CMK (cell line): ENCODE measurements at regions not wholly inside any gene's neighbourhood (a gene's known extent, or its start where the extent isn't known, plus 50 kb on each side); places are given as distances from the start of the nearest gene placed in this dataset.
"Not testable (repeated sequence)": the region's sequence is repeated elsewhere in the genome, so short reads cannot be mapped to it uniquely, and the experiment has no call there.

Experiments
- DNase-seq: peaks from one replicate; pipeline ENCODE4 v3.0.0-alpha.2; 2010; ENCODE audit warnings: low read depth

DNA sequence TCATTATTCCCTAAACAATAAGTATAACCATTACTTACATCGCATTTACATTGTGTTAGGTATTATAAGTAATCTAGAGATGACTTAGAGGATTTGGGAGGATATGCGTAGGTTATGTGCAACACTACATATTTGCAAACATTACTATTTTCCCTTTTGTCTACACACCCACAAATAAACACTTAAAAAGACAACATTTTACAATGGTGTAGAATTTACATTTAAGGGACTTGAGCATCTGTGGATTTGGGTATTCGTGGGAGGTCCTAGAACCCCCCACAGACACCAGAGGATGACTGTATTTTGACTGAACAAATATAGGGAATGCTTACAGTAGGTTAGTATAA, 220.2 kb upstream of the MYO3A start:
- DNase-seq: no peak

DNA sequence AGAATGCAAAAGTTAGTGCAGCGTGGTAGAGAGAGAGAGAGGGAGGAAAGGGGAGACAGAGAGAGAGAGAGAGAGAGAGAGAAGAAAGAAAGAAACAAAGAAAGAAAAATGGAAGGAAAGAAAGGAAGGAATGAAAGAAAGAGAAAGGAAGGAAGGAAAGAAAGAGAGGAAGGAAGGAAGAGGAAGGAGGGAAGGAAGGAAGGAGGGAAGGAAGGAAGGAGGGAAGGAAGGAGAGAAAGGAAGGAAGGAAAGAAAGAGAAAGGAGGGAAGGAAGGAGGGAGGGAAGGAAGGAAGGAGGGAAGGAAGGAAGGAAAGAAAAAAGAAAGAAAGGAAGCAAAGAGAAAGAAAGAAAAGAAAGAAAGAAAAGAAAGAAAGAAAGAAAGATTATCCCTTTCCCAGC, 209.8 kb upstream of the MYO3A start:
- DNase-seq: no peak

DNA sequence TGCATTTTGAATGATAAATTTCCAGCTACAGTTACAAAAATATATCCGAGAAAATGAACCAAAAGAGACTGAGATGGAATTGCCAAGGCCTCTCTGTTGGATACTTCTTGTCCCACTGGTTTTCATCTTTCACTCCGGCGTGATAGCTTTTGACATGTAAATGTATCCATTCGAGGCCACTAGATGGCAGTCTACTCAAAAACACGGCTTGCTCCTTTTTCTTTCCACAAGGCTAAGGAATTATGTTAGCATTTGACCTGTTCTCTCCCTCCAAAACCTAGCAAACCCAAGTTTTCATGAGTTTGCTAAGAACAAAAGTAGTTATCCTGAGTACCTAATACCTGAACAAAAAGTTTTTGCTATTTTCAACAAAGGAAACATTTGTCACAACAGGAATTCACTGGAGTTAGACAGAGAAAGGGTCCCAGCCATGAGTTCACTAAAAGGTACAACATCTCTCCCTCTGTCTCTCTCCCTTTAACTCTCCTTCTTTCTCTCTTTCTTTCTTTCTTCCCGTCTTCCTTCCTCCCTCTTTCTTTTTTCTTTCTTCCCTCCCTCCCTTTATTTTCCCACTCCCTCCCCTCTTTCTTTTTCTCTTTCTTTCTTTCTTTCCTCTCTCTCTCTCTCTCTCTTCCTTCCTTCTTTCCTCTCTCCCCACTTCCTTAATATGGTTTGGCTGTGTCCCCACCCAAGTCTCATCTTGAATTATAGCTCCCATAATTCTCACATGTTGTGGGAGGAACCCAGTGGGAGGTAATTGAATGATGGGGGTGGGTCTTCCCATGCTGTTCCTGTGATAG, 207.9 kb upstream of the MYO3A start:
- DNase-seq: no peak

DNA sequence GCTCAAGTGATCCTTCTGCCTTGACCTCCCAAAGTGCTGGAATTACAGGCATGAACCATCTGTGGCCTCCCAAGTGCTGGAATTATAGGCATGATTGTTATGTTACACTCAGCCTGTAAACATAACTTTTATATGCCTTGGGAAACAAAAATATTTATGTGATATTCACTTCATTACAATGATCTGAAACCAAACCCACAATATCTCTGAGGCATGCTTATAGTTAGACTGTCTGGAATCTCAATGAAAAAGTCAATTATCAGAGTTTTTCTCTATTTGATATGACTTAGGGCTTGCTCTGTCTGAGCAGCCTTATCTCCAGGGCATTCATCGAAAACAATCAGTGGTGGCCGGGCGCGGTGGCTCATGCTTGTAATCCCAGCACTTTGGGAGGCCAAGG, 195.3 kb upstream of the MYO3A start:
- no peak for DNase-seq

DNA sequence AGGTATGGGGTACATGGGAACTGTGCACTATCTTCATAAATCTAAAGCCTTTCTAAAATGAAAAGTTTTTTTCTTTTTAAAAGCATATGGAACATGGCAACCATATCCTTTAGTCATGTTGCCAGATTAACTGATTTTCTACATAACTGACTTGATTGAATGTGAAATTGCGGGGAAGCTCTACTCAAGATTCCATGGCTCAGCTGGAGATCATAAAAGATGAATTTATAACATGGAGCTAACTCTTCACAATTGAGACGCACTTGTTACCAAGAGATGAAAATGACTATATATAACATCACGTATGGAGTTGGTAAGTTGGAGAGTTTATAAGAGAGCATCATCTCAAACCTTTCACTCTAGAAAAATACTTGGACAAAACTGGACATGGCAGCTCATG, 190.2 kb upstream of the MYO3A start:
- no peak for DNase-seq

DNA sequence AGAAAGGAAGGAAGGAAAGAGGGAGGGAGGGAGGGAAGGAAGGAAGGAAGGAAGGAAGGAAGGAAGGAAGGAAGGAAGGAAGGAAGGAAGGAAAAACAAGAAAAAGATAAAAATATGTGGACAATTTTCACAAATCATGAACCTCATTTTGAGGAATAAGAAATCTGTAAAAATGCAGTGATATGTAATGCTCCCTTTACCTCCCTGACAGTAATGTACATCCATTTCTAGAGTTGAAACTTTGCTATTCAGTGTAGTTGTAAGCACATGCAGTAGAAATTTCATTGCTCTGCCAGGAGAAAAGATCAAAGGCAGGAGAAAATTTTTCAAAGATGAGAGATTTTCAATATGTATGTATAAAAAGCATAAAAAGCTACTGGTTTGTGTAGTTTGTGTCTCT, 189.5 kb upstream of the MYO3A start:
- DNase-seq: no peak

DNA sequence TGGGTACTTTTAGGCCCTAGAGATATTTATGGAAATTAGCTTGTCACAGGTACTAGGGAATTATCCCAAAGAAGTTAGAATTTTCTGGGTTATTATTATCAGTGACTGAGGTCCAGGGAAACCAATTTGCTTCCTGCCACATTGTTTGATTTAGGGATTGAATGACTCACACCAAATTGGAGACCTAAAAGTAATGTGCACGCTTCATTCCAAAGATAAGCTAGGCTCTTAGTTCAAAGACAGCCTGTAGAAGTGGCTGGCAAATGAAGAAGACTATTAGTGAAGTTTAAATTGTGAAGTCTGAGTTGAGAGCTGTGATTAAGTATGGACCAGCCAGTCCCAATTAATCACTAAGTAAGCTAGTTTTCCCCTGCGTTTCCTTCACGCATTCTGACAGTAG, 188.1 kb upstream of the MYO3A start:
- no peak for DNase-seq

DNA sequence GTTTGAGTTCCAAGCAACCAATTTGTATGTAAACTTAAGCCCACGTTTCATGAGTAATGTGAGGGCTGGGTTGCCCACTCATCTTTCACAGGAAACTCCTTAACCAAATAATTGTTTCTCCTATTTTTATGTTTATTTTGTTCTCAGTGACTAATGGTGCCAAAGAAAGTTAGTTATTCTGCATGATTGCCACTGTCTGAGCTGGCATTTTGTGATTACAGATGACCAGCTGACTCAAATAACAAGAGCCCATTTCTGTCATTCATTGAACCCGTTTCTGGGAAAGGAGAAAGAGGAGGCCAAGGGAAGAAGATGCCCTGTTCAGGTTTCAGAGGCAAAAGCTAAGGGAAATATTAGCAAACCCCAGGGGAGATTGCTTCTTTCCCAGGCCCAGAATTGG, 186.9 kb upstream of the MYO3A start:
- DNase-seq: no peak

DNA sequence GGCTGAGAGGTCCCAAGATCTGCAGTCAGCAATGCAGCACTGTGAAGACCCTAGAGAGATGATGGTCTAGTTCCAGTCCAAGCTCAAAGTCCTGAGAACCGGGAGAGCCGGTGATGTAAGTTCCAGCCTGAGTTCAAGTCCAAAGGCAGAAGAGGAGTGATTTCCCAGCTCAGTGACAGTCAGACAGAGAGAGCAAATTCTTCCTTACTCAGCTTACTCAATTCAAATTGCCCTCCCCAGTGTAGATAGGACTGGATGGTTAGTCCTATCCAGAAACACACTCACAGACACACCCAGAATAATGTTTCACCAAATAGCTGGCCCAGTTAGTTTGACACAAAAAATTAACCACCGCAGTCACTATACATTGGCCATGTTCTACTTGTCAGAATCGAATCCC, 185.5 kb upstream of the MYO3A start:
- DNase-seq: no peak

DNA sequence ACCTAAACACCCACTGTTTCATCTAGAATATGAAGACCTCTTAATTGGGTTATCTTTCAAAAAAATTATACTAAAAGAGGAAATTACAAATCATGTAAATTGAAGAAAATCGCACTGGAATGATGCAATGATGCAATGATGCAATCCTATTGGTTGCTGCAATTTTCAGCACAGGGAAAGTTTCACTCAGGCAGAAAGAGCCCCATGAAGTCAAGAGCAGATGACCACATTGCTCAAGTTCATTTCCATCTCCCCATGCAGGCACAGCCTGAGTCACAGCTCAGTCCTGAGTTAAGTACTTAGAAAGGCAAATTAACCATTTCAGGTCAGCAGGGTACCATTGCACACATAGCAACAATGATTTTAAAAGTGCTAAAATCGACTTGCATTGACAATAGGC, 180.3 kb upstream of the MYO3A start:
- no peak for DNase-seq

DNA sequence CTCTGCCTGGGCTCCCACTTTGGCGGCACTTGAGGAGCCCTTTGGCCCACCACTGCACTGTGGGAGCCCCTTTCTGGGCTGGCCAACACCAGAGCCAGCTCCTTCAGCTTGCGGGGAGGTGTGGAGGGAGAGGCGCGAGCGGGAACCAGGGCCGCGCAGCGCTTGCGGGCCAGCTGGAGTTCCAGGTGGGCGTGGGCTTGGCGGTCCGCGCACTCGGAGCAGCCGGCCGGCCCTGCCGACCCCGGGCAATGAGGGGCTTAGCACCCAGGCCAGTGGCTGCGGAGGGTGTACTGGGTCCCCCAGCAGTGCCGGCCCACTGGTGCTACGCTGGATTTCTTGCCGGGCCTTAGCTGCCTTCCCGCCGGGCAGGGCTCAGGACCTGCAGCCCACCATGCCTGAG, 178.2 kb upstream of the MYO3A start:
- DNase-seq: not testable (repeated sequence)

DNA sequence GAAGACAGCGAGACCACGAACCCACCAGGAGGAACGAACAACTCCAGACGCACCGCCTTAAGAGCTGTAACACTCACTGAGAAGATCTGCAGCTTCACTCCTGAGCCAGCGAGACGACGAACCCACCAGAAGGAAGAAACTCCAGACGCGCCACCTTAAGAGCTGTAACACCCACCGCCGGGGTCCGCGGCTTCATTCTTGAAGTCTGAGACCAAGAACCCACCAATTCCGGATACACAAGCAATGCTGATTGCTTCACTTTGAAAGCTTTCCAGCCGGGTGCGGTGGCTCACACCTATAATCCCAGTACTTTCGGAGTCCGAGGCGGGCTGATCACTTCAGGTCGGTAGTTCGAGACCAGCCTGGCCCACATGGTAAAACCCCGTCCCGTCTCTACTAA, 177.2 kb upstream of the MYO3A start:
- DNase-seq: no peak

DNA sequence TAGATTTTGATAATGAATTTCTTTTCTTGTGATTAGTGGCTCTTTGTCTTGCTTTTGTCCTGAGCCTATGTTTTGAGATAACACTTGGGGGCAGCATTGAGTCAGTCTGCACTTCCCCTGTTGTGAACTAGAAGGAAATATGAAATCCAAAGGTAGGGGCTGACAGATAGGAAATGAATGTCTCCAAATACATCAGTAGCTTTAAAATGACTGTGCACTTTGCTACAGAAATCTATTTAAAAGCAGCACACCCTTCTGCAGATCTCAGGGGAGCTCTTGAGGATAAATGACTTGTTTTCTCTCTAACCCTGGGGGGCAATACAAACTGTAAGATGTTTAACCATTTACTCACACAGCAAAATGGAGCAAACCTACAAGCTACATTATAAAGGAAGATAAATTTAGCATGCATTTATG, 176.0 kb upstream of the MYO3A start:
- DNase-seq: no peak

DNA sequence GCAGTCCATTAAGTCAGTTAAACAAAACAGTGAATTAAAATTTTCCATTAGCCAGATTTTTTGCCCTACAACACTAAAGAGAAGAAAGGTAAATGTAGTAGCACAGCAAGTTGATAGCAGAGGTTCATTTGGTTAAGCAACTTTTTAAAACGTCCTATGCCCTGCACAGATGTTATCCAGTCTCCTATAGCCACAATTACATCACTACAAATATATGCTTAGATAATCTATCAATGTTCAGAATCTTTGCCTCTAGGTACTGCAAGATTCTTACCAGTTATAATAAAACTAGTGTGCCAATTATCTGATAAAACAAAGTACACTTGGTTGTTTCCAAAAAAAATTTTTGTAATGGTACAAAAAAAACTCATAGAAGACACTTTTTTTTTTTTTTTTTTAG, 175.5 kb upstream of the MYO3A start:
- no peak for DNase-seq

DNA sequence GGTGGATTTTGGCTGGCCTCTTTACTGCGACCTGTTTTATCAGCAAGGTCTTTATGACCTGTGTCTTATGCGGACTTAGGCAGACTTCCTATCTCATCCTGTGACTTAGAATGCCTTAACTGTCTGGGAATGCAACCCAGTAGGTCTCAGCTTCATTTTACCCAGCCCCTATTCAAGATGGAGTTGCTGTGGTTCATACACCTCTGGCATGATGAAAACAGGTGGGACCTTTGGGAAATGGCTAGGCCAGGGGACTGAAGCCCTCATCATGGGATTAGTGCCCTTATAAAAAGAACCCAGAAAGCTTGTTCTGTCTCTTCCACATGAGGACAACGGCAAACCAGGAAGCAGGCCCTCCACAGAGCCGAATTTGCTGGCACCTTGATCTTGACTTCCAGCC, 172.1 kb upstream of the MYO3A start:
- no peak for DNase-seq

DNA sequence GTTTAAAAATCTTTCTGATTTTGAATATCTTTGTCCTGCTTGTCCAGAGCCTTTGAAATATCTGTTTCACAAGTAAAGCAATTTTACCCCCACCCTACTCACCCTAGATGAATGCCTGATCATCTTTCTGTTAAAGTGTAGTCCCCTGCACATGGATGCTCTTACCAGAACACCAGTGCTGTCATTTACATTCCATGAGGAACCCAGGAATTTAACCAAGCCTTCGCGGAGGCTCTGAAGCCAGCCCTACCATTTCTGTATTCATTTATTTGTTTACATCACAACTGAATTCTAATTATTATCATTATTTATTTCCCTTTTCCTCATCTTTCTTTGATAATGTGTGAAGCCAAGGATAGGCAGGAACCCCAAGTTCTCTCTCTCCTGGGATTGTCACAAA, 167.8 kb upstream of the MYO3A start:
- no peak for DNase-seq

DNA sequence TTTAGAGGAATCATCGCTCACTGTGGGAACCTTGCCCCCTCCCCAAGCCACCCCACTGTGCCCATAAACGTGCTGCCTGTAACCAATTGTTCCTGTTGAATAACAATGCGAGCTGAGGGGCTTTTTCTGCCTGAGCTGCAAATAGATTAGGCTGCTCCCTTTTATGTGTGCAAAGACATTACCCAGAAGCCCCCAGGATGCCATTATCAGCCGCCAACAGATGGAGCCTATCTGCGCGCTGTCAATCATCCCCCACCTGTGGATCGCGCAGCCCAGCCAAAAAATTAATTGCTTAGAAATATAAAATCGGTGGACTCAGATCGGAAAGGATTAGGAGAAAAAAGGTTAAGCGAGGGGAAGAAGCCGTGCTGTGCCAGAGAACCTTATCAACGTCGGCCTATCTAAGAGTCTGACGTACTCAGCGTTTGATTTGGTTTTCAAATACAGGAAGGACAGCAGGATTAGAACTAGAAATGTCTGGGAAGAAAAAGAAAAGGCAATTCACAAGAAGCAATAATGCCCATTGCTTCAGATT, 167.3 kb upstream of the MYO3A start:
- no peak for DNase-seq

DNA sequence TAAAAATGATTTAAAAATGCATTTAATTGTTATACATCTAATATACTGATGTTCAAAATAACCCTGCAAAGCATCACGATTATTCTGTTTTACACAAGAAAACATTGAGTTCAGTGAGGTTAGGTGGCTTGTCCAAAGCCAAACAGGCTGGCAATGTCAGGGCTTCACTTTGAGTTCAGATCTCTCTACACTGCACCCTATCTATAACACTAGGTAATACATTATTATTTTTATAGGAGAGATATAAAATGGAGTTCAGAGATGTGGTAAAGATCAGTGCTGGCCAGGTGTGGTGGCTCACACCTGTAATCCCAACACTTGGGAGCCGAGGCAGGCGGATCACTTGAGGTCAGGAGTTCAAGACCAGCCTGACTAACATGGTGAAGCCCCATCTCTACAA, 165.9 kb upstream of the MYO3A start:
- DNase-seq: no peak

DNA sequence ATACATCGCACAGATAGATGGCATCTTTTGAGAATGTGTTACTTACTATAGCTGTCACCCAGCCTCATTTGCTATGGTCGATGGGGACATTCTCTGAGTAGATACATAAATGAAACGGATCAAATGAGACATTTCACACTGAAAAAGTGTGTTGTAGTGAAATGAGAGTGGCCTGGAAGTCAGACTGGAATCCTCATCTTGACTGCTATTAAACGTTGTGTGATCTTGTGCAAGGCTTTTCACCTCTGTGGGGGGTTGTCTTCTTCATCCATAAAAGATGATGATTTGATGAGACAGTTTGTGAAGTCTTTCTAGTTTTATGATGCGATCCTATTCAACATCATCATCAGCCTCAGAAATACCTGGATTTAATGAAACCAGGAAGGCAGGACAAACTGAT, 155.4 kb upstream of the MYO3A start:
- DNase-seq: no peak

DNA sequence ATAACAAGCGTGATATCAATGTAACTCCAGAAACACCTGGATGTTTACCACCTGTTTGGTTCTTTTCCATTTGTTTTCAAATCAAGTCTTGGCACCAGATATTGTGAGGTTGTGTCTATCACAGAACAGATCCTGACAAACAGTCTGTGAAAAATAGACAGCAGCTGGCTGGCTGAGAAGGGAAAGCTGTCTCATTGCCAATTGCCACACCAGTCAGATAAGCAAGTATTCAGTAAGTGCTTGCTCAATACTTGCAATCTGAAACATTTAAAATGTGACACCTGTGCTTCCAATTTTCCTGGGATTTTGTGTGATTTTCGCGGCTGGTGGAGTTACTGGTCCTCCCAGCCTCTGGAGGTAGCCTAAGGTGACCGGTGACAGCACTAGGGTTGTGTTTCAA, 147.9 kb upstream of the MYO3A start:
- DNase-seq: no peak

DNA sequence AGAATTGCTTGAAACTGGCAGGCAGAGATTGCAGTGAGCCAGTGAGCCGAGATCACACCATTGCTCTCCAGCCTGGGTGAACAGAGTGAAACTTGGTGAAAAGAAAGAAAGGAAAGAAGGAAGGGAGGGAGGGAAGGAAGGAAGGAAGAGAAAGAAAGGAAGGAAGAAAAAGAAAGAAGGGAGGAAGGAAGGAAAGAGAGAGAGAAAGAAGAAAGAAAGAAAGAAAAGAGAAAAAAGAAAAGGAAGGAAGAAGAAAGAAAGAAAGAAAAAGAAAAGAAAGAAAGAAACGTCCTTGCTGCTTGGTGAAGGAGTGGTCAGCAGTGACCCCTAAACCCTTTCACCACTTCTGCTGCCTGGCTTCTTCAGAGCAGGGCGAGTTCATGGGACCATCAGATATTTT, 147.1 kb upstream of the MYO3A start:
- no peak for DNase-seq

DNA sequence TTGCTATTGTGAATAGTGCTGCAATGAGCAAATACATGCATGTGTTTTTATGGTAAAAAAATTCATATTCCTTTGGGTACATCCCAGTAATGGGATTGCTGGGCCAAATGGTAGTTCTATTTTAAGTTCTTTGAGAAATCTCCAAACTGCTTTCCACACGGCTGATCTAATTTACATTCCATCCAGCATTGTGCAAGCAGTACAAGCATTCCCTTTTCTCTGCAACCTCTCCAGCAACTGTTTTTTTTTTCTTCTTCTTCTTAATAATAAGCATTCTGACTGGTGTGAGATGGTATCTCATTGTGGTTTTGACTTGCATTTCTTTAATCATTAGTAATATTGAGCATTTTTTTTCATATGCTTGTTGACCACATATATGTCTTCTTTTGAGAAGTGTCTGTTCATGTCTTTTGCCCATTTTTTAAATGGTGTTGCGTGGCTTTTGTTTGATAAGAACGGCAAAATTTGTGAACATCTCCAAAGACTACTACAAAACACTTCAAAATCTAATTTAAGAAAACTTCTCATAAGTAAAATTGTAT, 136.1 kb upstream of the MYO3A start:
- DNase-seq: no peak

DNA sequence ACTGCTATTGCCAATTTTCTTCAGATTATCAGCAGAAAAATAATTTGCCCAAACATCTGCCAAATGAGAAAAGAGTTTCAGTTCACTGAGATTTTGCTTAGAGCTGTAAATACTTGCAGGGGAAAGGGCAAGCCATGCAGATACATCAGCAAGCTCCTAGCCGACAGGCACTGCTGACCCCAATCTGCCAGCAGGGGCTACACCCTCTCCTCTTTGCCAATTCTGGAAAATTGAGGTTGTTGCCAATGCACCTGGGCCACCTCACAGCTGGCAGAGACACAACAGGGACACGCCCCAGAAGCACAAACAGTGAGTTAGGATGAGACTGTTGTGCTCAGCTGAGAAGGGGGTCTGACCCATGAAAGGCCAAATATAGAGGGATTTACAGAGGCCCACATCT, 129.5 kb upstream of the MYO3A start:
- no peak for DNase-seq

DNA sequence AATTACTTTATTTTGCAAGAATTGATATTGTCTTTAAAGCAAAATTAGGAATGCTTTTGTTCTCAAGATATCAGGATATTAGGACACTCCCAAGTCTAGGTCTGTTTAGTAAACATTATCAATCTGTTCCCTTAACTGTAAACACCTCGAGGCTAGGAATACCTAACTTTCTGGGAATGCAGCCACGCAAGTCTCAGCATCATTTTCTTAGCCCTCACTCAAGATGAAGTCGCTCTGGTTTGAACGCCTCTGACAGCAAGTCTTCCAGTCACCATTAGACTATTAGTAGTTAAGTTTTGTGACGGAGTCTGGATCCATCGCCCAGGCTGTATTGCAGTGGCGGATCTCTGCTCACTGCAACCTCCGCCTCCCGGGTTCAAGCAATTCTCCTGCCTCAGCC, 128.0 kb upstream of the MYO3A start:
- DNase-seq: no peak
